HG02970 (cell line): ENCODE measurements at regions not wholly inside any gene's neighbourhood (a gene's known extent, or its start where the extent isn't known, plus 50 kb on each side); places are given as distances from the start of the nearest gene placed in this dataset.

Source experiments
- ATAC-seq: cut with Tn5 transposase; IDR thresholded peaks from one replicate; pipeline ENCODE4 v1.9.1; 2021; ENCODE audit warnings: mild to moderate bottlenecking, moderate library complexity, moderate number of reproducible peaks; ENCODE audit not compliant: unreplicated experiment, low FRiP score

- no peak for ATAC-seq
These were observed 75.6 kb upstream of the BCOR start for GRCh38 chrX:40173143-40174000.

- ATAC-seq = no peak
These were observed 74.8 kb upstream of the BCOR start for GRCh38 chrX:40172401-40173142.

GRCh38 chrX:40171513-40172400 is 74.0 kb upstream of the BCOR start:
- ATAC-seq = no peak

GRCh38 chrX:40170830-40171512 is 73.2 kb upstream of the BCOR start:
- ATAC-seq = no peak

GRCh38 chrX:40169193-40170101 is 71.7 kb upstream of the BCOR start:
- peak; percentile 47 for ATAC-seq

GRCh38 chrX:40168480-40169011 is 70.8 kb upstream of the BCOR start:
- ATAC-seq = no peak

- no peak for ATAC-seq
These were observed 70.2 kb upstream of the BCOR start for GRCh38 chrX:40167850-40168479.

GRCh38 chrX:40167233-40167849 is 69.6 kb upstream of the BCOR start:
- ATAC-seq = no peak

GRCh38 chrX:40166582-40166981 is 68.8 kb upstream of the BCOR start:
- ATAC-seq = no peak

- ATAC-seq = no peak
These were observed 68.1 kb upstream of the BCOR start for GRCh38 chrX:40165861-40166260.

- no peak for ATAC-seq
These were observed 67.4 kb upstream of the BCOR start for GRCh38 chrX:40165206-40165605.

GRCh38 chrX:40164751-40165150 is 67.0 kb upstream of the BCOR start:
- no peak for ATAC-seq

- ATAC-seq = no peak
These were observed 60.4 kb upstream of the BCOR start for GRCh38 chrX:40158036-40158706.

- no peak for ATAC-seq
These were observed 59.7 kb upstream of the BCOR start for GRCh38 chrX:40157228-40158035.

GRCh38 chrX:40156470-40157227 is 58.9 kb upstream of the BCOR start:
- no peak for ATAC-seq
